HepG2 (cell line): ENCODE measurements at regions not wholly inside any gene's neighbourhood (a gene's known extent, or its start where the extent isn't known, plus 50 kb on each side); places are given as distances from the start of the nearest gene placed in this dataset.
"Not testable (repeated sequence)": the region's sequence is repeated elsewhere in the genome, so short reads cannot be mapped to it uniquely, and the experiment has no call there.

Source experiments
- ATAC-seq: fragments of 200-7000 bp; cut with Tn5 transposase; 3 replicates; pipeline ENCODE4 v1.9.1; 2020; ENCODE audit warnings: mild to moderate bottlenecking, moderate library complexity
- BruUV-seq: library from RNA; stranded (reverse); fragments of 400-500 nt; replicated peaks from 2 replicates; lab custom pipeline; 2021; lab: Mats Ljungman, UMichigan
- CTCF ChIA-PET: fragments of 300-600 bp; formaldehyde crosslinking; extraction: SDS; loops from one replicate; lab custom pipeline; 2021; ENCODE audit warnings: low total read pairs, inconsistent platforms, low intra/inter-chr PET ratio; lab: Yijun Ruan, JAX
- POLR2A ChIA-PET: fragments of 350-600 bp; sonication (Branson Sonifier 250); formaldehyde crosslinking; loops from one replicate; lab custom pipeline; 2020; ENCODE audit warnings: antibody characterized with exemption, inconsistent platforms; lab: Yijun Ruan, JAX
- DNase-seq: peaks from one replicate; pipeline ENCODE4 v3.0.0-alpha.2; 2015; ENCODE audit warnings: low spot score
- FAIRE-seq: peaks from 3 replicates; lab custom pipeline; 2011; peaks lifted over from hg19 to GRCh38; lab: Jason Lieb, UNC
- H2AFZ ChIP-seq: one replicate; pipeline ENCODE4 v1.6.1; 2011; ENCODE audit warnings: low read length, inconsistent platforms
- H3K27ac ChIP-seq: fragments of 300-600 bp; 3 replicates; pipeline ENCODE4 v1.8.0; 2011; ENCODE audit warnings: mixed run types, mild to moderate bottlenecking, mixed read lengths, low read length, inconsistent platforms; ENCODE audit not compliant: insufficient read depth; ENCODE audit errors: extremely low read length
- H3K27me3 ChIP-seq, 2 experiments: fragments of 200-600 bp in 1 of 2; 2 replicates in 1 of 2; 3 replicates in 1 of 2; pipeline versions ENCODE4 v1.6.0 to v1.8.0; 2011; ENCODE audit warnings: low read length in 2 of 2, mild to moderate bottlenecking in 2 of 2, moderate library complexity in 2 of 2, inconsistent platforms in 1 of 2; ENCODE audit not compliant: insufficient read depth in 2 of 2, control insufficient read depth in 1 of 2
- H3K36me3 ChIP-seq, 2 experiments: fragments of 200-600 bp in 1 of 2; replicated peaks in 1 of 2; 2 replicates in 1 of 2; 3 replicates in 1 of 2; pipeline versions ENCODE4 v1.5.1 to v1.8.0; 2011; ENCODE audit warnings: low read length in 2 of 2, inconsistent platforms in 1 of 2; ENCODE audit not compliant: insufficient read depth in 2 of 2, control insufficient read depth in 1 of 2
- H3K4me1 ChIP-seq: 2 replicates; pipeline ENCODE4 v1.5.1; 2012; ENCODE audit warnings: low read length, inconsistent platforms; ENCODE audit not compliant: insufficient read depth
- H3K4me2 ChIP-seq: 2 replicates; pipeline ENCODE4 v1.6.0; 2011; ENCODE audit warnings: low read depth, low read length, inconsistent platforms
- H3K4me3 ChIP-seq, 3 experiments: fragments of 200-600 bp in 1 of 3; sonication (generic), shearing (Covaris generic) in 1 of 3; replicated peaks in 1 of 3; 2 replicates each; pipeline ENCODE4 v1.5.1; 2011 to 2016; ENCODE audit warnings: low read length in 3 of 3, inconsistent platforms in 2 of 3, low read depth in 2 of 3, mild to moderate bottlenecking in 2 of 3, control low read depth in 1 of 3, mixed read lengths in 1 of 3; ENCODE audit not compliant: insufficient read depth in 1 of 3
- H3K79me2 ChIP-seq: one replicate; pipeline ENCODE4 v1.6.1; 2011; ENCODE audit warnings: low read length, inconsistent platforms; ENCODE audit not compliant: insufficient read depth
- H3K9ac ChIP-seq: 2 replicates; pipeline ENCODE4 v1.6.0; 2011; ENCODE audit warnings: mild to moderate bottlenecking, low read depth, low read length, inconsistent platforms; ENCODE audit not compliant: insufficient read depth
- H3K9me3 ChIP-seq: 2 replicates; pipeline ENCODE4 v1.5.1; 2012; ENCODE audit warnings: mild to moderate bottlenecking, low read length
- H4K20me1 ChIP-seq: 2 replicates; pipeline ENCODE4 v1.6.0; 2011; ENCODE audit warnings: inconsistent platforms, mild to moderate bottlenecking, low read length, moderate library complexity; ENCODE audit not compliant: insufficient read depth
- ZFX ChIP-seq: sonication (generic); formaldehyde crosslinking; IDR thresholded peaks from 2 replicates; pipeline ENCODE4 v1.4.0; 2020; ENCODE audit warnings: mild to moderate bottlenecking, low read depth, missing genetic modification reagents, moderate library complexity
- ZNF746 ChIP-seq: sonication (generic); formaldehyde crosslinking; IDR thresholded peaks from 2 replicates; pipeline ENCODE4 v1.8.0; 2022; ENCODE audit warnings: mild to moderate bottlenecking, missing genetic modification reagents
- WGBS: methylation state at CpG from one replicate; pipeline ENCODE4 v1.1.6; 2017; ENCODE audit warnings: low lambda C conversion rate; 5-methylcytosine and 5-hydroxymethylcytosine counted together
- in situ Hi-C: cut with HindIII; loops from 2 replicates; pipeline ENCODE4 v1.10.0; 2017; ENCODE audit warnings: low pct_unique_long_range_greater_than_20kb; ENCODE audit not compliant: extremely low pct_ligation_motif_present
- intact Hi-C: fragments of 100-400 bp; cut with micrococcal nuclease; formaldehyde crosslinking; loops from one replicate; pipeline ENCODE4 v1.10.0; 2022; ENCODE audit not compliant: unreplicated experiment
- TF ChIP-seq, protein P1 (sequence below): sonication (generic); formaldehyde crosslinking; IDR thresholded peaks from 2 replicates; pipeline ENCODE4 v1.5.0; 2020; ENCODE audit warnings: mild to moderate bottlenecking, missing genetic modification reagents
- TF ChIP-seq, protein P2 (sequence below): sonication (generic); formaldehyde crosslinking; IDR thresholded peaks from 2 replicates; pipeline ENCODE4 v1.4.0; 2020; ENCODE audit warnings: missing genetic modification reagents, borderline replicate concordance

DNA sequence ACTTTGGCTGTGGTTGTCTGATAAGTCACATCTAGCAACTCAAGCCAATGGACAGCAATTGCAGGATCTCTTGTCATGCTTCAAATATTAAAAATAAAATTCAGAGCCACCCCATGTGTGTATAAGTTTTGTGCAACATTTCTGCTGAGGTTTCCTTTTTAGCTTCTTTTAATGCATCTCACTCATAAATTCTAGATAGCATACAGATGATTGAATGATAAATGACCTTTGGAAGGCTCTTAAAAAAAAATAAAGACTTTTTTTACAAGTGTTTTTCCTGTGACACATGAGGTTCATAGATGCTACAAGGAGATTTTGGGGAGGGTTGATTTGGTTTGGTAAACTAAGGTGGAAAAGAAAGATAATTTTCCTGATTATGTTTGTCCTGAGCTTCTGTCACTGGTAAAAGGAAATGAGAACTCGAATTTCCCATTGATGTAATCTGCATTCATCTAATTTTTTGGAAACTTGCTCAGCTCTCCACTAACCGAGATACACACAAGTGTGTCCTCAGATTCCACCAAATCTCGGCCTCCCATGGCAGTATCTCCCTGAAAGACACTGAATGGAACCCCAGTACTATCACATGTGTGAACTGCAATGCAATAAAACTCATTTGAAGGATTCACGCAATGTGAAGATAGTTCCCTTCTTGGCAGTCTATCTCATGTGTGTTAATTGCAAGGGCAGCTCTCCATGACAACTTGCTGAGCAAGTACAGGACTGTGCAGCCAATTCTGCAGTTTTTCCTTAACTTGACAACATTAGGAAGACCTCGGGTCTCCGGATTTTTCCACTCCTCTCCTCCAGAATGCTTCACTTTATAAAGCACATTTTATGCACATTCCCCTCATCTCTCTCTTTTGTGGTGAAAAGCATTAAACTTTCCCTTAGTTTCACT, 185.4 kb upstream of the PFKP start (continued):
- TF ChIP-seq, protein P1, sequence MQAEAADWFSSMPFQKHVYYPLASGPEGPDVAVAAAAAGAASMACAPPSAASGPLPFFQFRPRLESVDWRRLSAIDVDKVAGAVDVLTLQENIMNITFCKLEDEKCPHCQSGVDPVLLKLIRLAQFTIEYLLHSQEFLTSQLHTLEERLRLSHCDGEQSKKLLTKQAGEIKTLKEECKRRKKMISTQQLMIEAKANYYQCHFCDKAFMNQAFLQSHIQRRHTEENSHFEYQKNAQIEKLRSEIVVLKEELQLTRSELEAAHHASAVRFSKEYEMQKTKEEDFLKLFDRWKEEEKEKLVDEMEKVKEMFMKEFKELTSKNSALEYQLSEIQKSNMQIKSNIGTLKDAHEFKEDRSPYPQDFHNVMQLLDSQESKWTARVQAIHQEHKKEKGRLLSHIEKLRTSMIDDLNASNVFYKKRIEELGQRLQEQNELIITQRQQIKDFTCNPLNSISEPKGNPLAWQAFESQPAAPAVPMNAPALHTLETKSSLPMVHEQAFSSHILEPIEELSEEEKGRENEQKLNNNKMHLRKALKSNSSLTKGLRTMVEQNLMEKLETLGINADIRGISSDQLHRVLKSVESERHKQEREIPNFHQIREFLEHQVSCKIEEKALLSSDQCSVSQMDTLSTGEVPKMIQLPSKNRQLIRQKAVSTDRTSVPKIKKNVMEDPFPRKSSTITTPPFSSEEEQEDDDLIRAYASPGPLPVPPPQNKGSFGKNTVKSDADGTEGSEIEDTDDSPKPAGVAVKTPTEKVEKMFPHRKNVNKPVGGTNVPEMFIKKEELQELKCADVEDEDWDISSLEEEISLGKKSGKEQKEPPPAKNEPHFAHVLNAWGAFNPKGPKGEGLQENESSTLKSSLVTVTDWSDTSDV (CRISPR knock-in tag) = no peak
- TF ChIP-seq ZFX (CRISPR knock-in tag) (no peak), ZNF746 (CRISPR knock-in tag) (no peak)
- TF ChIP-seq, protein P2, sequence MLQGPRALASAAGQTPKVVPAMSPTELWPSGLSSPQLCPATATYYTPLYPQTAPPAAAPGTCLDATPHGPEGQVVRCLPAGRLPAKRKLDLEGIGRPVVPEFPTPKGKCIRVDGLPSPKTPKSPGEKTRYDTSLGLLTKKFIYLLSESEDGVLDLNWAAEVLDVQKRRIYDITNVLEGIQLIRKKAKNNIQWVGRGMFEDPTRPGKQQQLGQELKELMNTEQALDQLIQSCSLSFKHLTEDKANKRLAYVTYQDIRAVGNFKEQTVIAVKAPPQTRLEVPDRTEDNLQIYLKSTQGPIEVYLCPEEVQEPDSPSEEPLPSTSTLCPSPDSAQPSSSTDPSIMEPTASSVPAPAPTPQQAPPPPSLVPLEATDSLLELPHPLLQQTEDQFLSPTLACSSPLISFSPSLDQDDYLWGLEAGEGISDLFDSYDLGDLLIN (CRISPR knock-in tag) = no peak

DNA sequence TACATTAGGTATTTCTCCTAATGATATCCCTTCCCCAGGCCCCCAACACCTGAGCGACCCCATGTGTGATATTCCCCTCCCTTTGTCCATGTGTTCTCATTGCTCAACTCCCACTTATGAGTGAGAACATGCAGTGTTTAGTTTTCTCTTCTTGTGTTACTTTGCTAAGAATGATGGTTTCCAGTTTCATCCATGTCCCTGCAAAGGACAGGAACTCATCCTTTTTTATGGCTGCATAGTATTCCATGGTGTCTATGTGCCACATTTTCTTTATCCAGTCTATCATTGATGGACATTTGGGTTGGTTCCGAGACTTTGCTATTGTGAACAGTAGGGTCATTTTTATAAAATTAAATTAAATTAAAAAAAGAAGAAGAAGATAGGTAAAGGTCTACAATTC, 187.3 kb upstream of the PFKP start:
- in situ Hi-C loops, ATAC-seq, H3K4me2 ChIP-seq, H3K9me3 ChIP-seq, DNase-seq, H3K4me1 ChIP-seq, CTCF ChIA-PET, H3K4me3 ChIP-seq, H4K20me1 ChIP-seq, POLR2A ChIA-PET, FAIRE-seq, H3K9ac ChIP-seq, H3K27me3 ChIP-seq, H3K79me2 ChIP-seq, intact Hi-C loops, H3K36me3 ChIP-seq, BruUV-seq, H2AFZ ChIP-seq, H3K27ac ChIP-seq: not testable (repeated sequence)
- WGBS = 24% methylated on average over 2 of the region's 2 CpGs
